ENCODE measurements at regions not wholly inside any gene's neighbourhood (a gene's known extent, or its start where the extent isn't known, plus 50 kb on each side); places are given as distances from the start of the nearest gene placed in this dataset.

DNA sequence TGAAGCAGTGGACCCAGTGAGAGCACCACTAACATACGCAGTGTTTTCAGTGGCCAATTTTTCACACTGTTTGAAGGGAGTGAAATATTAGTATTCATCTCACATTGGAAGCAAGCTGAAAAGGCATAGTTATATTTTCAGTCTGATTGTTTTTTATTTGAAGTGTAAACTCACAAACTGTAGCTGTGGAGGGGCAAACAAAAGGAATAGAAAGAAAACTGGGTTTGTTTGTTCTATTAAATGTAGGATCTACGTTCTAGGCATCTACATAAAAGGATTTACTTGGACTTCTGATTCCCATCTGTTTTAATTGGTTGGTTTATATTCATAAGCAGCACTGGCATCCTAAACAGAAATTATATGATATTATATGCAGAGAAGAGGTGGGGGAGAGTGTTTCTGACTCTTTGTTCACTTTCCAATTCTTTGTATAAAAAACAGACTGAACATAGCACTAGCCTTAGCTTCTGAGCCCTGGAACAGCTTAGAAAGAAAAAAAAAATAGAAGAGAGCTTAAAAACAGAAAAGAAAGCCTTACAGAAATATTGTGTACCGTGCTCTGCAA lies 447.8 kb upstream of the KCND2 start:
- no peaks in the 10 kb centered on the region for H3K4me1 Mint-ChIP-seq (ENCODE audit: insufficient read depth, unreplicated experiment)
- POLR2A ChIA-PET: no interaction called here
- TF ChIP-seq, protein P1, sequence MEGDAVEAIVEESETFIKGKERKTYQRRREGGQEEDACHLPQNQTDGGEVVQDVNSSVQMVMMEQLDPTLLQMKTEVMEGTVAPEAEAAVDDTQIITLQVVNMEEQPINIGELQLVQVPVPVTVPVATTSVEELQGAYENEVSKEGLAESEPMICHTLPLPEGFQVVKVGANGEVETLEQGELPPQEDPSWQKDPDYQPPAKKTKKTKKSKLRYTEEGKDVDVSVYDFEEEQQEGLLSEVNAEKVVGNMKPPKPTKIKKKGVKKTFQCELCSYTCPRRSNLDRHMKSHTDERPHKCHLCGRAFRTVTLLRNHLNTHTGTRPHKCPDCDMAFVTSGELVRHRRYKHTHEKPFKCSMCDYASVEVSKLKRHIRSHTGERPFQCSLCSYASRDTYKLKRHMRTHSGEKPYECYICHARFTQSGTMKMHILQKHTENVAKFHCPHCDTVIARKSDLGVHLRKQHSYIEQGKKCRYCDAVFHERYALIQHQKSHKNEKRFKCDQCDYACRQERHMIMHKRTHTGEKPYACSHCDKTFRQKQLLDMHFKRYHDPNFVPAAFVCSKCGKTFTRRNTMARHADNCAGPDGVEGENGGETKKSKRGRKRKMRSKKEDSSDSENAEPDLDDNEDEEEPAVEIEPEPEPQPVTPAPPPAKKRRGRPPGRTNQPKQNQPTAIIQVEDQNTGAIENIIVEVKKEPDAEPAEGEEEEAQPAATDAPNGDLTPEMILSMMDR (IDR thresholded peaks at IDR 0.05; ENCODE audit: unreplicated experiment): no peak

DNA sequence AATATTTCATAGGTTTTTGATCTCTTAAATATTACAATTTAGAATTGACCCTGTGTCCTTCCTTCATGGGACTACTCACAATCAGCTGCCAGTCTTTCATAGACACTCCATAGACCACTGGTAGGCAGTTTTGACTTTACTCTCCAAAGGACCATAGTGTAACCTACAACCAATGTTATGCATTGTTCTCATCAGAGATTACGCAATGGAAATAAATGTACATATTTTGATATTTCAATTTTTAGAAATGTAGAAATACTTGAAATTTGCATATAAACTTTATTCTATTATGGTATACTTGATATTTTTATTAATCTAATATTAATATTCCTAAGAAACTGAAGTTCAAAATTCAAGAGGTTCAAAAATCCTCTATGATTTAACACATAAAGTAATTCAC lies 446.4 kb upstream of the KCND2 start:
- intact Hi-C loops (cut with micrococcal nuclease): no loop called here
- CTCF ChIA-PET: no interaction called here
- Mint-ChIP-seq H3K27ac (ENCODE audit: low read depth, unreplicated experiment) (no peak overlapping the region), H3K9me3 (ENCODE audit: unreplicated experiment) (no peaks in the 10 kb centered on the region), H3K4me3 (ENCODE audit: unreplicated experiment) (no peak overlapping the region), H3K36me3 (ENCODE audit: insufficient read depth, unreplicated experiment) (no peaks in the 10 kb centered on the region), H3K4me1 (ENCODE audit: insufficient read depth, unreplicated experiment) (no peaks in the 10 kb centered on the region), H3K27me3 (ENCODE audit: insufficient read depth, unreplicated experiment) (peaks cover 70% of the 10 kb centered on the region)
- POLR2A ChIA-PET: no interaction called here
- no TSS peak for BruUV-seq (replicated peaks)
- DNase-seq (ENCODE audit: unreplicated experiment): no peak
- TF ChIP-seq, protein P1 (IDR thresholded peaks at IDR 0.05; ENCODE audit: unreplicated experiment): no peak

More for the DNA sequence above, 447.8 kb upstream of the KCND2 start:
- peaks cover 56% of the 10 kb centered on the region for H3K27me3 Mint-ChIP-seq (ENCODE audit: insufficient read depth, unreplicated experiment)
- no TSS peak for BruUV-seq (replicated peaks)
- H3K36me3 Mint-ChIP-seq (ENCODE audit: insufficient read depth, unreplicated experiment): no peaks in the 10 kb centered on the region
- CTCF ChIA-PET: no interaction called here
- no peaks in the 10 kb centered on the region for H3K9me3 Mint-ChIP-seq (ENCODE audit: unreplicated experiment)
- H3K4me3 Mint-ChIP-seq (ENCODE audit: unreplicated experiment): no peak overlapping the region
- intact Hi-C loops (cut with micrococcal nuclease): no loop called here
- no peak overlapping the region for H3K27ac Mint-ChIP-seq (ENCODE audit: low read depth, unreplicated experiment)
- DNase-seq (ENCODE audit: unreplicated experiment): no peak

DNA sequence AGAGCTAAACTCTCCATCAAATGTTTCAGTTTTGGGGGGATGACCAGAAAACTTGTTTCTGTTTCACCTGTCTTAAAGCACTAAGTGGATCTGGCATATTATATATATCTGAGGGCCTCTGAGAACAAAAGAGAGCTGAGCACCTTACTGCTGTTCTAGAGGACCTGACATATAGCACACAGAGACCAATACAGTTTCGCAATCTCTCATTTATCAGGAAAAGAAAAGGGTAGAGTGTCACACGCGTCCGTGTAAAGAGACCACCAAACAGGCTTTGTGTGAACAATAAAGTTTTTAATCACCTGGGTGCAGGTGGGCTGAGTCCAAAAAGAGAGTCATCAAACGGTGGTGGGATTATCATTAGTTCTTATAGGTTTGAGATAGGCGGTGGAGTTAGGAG lies 434.5 kb upstream of the KCND2 start:
- no peak overlapping the region for H3K27ac Mint-ChIP-seq (ENCODE audit: low read depth, unreplicated experiment)
- POLR2A ChIA-PET: no interaction called here
- intact Hi-C loops (cut with micrococcal nuclease): no loop called here
- CTCF ChIA-PET: no interaction called here
- H3K9me3 Mint-ChIP-seq (ENCODE audit: unreplicated experiment): no peaks in the 10 kb centered on the region
- no peaks in the 10 kb centered on the region for H3K4me1 Mint-ChIP-seq (ENCODE audit: insufficient read depth, unreplicated experiment)
- H3K27me3 Mint-ChIP-seq (ENCODE audit: insufficient read depth, unreplicated experiment): no peaks in the 10 kb centered on the region
- TF ChIP-seq, protein P1 (IDR thresholded peaks at IDR 0.05; ENCODE audit: unreplicated experiment): no peak
- no peak for DNase-seq (ENCODE audit: unreplicated experiment)
- H3K4me3 Mint-ChIP-seq (ENCODE audit: unreplicated experiment): no peak overlapping the region
- no TSS peak for BruUV-seq (replicated peaks)
- H3K36me3 Mint-ChIP-seq (ENCODE audit: insufficient read depth, unreplicated experiment): no peaks in the 10 kb centered on the region

DNA sequence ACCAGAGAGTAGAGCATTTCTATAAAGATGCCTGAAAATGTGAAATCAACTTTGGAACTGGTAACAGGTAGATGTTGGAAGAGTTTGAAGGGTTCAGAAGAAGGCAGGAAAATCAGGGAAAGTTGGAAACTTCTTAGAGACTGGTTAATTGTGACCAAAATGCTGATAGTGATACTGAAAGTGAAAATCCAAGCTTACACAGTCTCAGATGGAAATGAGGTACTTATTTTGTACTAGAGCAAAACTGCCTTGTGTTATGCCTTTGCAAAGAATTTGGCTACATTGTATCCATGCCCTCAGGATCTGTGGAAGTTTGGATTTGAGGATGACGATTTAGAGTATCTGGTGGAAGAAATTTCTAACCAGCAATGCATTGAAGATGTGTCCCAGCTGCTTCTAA lies 430.6 kb upstream of the KCND2 start:
- ChIA-PET POLR2A (no interaction called here), CTCF (no interaction called here)
- Mint-ChIP-seq H3K9me3 (ENCODE audit: unreplicated experiment) (no peaks in the 10 kb centered on the region), H3K27me3 (ENCODE audit: insufficient read depth, unreplicated experiment) (peaks cover 26% of the 10 kb centered on the region), H3K4me3 (ENCODE audit: unreplicated experiment) (no peak overlapping the region), H3K27ac (ENCODE audit: low read depth, unreplicated experiment) (no peak overlapping the region), H3K4me1 (ENCODE audit: insufficient read depth, unreplicated experiment) (no peaks in the 10 kb centered on the region), H3K36me3 (ENCODE audit: insufficient read depth, unreplicated experiment) (no peaks in the 10 kb centered on the region)
- BruUV-seq (replicated peaks): no TSS peak
- DNase-seq (ENCODE audit: unreplicated experiment): no peak
- TF ChIP-seq, protein P1 (IDR thresholded peaks at IDR 0.05; ENCODE audit: unreplicated experiment): no peak
- intact Hi-C loops (cut with micrococcal nuclease): no loop called here

Measured in MCF 10A (cell line).